ENCODE measurements at regions not wholly inside any gene's neighbourhood (a gene's known extent, or its start where the extent isn't known, plus 50 kb on each side); places are given as distances from the start of the nearest gene placed in this dataset.

DNA sequence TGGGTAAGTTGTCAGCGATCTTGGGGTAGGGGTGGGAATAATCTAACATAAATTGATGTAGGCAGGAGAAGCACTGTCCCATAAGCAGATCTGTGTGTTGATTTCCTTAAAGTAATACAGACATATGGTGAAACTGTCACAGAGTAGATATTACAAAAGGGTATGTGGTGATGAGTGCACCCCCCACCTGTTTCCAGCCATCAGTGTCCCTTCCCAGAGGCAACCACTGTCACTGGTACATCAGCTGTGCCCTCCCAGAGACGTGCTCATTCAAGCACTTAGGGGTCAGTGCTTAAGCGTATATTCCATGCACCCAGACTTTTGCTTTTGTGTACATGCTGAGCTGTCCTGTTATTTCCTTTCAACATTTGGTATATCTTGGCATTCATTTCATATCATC, 94.3 kb upstream of the PITX1 start:
- no peak for TF ChIP-seq MLX (CRISPR knock-in tag; IDR thresholded peaks at IDR 0.05)
- no peak for TF ChIP-seq NFRKB (IDR thresholded peaks at IDR 0.05)
- TF ChIP-seq ZNF317 (CRISPR knock-in tag; IDR thresholded peaks at IDR 0.05), result no peak
- TF ChIP-seq MTA1 (CRISPR knock-in tag; IDR thresholded peaks at IDR 0.05; ENCODE audit: borderline replicate concordance), result no peak
- no peak for TF ChIP-seq ZMYM3 (CRISPR knock-in tag; IDR thresholded peaks at IDR 0.05)
- TF ChIP-seq, protein P1, sequence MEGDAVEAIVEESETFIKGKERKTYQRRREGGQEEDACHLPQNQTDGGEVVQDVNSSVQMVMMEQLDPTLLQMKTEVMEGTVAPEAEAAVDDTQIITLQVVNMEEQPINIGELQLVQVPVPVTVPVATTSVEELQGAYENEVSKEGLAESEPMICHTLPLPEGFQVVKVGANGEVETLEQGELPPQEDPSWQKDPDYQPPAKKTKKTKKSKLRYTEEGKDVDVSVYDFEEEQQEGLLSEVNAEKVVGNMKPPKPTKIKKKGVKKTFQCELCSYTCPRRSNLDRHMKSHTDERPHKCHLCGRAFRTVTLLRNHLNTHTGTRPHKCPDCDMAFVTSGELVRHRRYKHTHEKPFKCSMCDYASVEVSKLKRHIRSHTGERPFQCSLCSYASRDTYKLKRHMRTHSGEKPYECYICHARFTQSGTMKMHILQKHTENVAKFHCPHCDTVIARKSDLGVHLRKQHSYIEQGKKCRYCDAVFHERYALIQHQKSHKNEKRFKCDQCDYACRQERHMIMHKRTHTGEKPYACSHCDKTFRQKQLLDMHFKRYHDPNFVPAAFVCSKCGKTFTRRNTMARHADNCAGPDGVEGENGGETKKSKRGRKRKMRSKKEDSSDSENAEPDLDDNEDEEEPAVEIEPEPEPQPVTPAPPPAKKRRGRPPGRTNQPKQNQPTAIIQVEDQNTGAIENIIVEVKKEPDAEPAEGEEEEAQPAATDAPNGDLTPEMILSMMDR (CRISPR knock-in tag; IDR thresholded peaks at IDR 0.05), result no peak
- TF ChIP-seq TBP (CRISPR knock-in tag; IDR thresholded peaks at IDR 0.05), result no peak
- no peak for TF ChIP-seq ZNF703 (CRISPR knock-in tag; IDR thresholded peaks at IDR 0.05; ENCODE audit: borderline replicate concordance)
- no peak for TF ChIP-seq ZNF224 (CRISPR knock-in tag; IDR thresholded peaks at IDR 0.05)
- TF ChIP-seq ZSCAN22 (CRISPR knock-in tag; IDR thresholded peaks at IDR 0.05), result no peak

All from HepG2 (cell line).